DND-41 (cell line): ENCODE measurements at regions not wholly inside any gene's neighbourhood (a gene's known extent, or its start where the extent isn't known, plus 50 kb on each side); places are given as distances from the start of the nearest gene placed in this dataset.

Source experiments
- ATAC-seq: fragments of 200-7000 bp; cut with Tn5 transposase; 3 replicates; pipeline ENCODE4 v1.9.1; 2021; ENCODE audit warnings: low read depth; ENCODE audit not compliant: insufficient read depth
- DNase-seq: peaks from one replicate; pipeline ENCODE4 v3.0.0-alpha.2; 2020
- H2AFZ ChIP-seq: 2 replicates; pipeline ENCODE4 v1.6.0; 2012; ENCODE audit warnings: low read depth, low read length
- H3K27ac ChIP-seq: 2 replicates; pipeline ENCODE4 v1.5.1; 2012; ENCODE audit warnings: low read length, inconsistent platforms
- H3K27me3 ChIP-seq: fragments of 200-600 bp; sonication (generic); 2 replicates; pipeline ENCODE4 v1.6.0; 2012; ENCODE audit warnings: low read length, mild to moderate bottlenecking, inconsistent platforms; ENCODE audit not compliant: insufficient read depth, poor library complexity
- H3K36me3 ChIP-seq: 2 replicates; pipeline ENCODE4 v1.5.1; 2012; ENCODE audit warnings: low read length, inconsistent platforms; ENCODE audit not compliant: insufficient read depth
- H3K4me1 ChIP-seq: 2 replicates; pipeline ENCODE4 v1.5.1; 2012; ENCODE audit warnings: mild to moderate bottlenecking, low read length; ENCODE audit not compliant: insufficient read depth
- H3K4me2 ChIP-seq: 2 replicates; pipeline ENCODE4 v1.6.0; 2012; ENCODE audit warnings: mild to moderate bottlenecking, moderate library complexity, low read length, inconsistent platforms; ENCODE audit not compliant: insufficient read depth
- H3K4me3 ChIP-seq, 2 experiments: fragments of 200-600 bp in 1 of 2; shearing (Covaris generic) in 1 of 2; 2 replicates each; pipeline ENCODE4 v1.5.1; 2012 to 2016; ENCODE audit warnings: inconsistent platforms in 2 of 2, low read length in 2 of 2, mild to moderate bottlenecking in 2 of 2, low read depth in 1 of 2, moderate library complexity in 1 of 2
- H3K79me2 ChIP-seq: 2 replicates; pipeline ENCODE4 v1.6.0; 2012; ENCODE audit warnings: low read length, inconsistent platforms; ENCODE audit not compliant: insufficient read depth
- H3K9ac ChIP-seq: 2 replicates; pipeline ENCODE4 v1.6.0; 2012; ENCODE audit warnings: low read depth, mild to moderate bottlenecking, inconsistent platforms, low read length, moderate library complexity
- H3K9me3 ChIP-seq: 2 replicates; pipeline ENCODE4 v1.5.1; 2012; ENCODE audit warnings: low read length, moderate library complexity, mild to moderate bottlenecking, inconsistent platforms; ENCODE audit not compliant: insufficient read depth, severe bottlenecking
- H4K20me1 ChIP-seq: 2 replicates; pipeline ENCODE4 v1.6.0; 2012; ENCODE audit warnings: low read length; ENCODE audit not compliant: insufficient read depth
- CTCF ChIP-seq: IDR thresholded peaks from 2 replicates; pipeline ENCODE4 v1.5.1; 2012; ENCODE audit warnings: borderline replicate concordance, low read length, moderate library complexity, mild to moderate bottlenecking; ENCODE audit not compliant: poor library complexity, severe bottlenecking; ENCODE audit errors: extremely low read depth
- EZH2 ChIP-seq: IDR thresholded peaks from 3 replicates; pipeline ENCODE4 v1.6.1; 2012; ENCODE audit warnings: borderline replicate concordance, low read depth, mild to moderate bottlenecking, moderate library complexity, low read length, inconsistent platforms; ENCODE audit not compliant: severe bottlenecking

- Histone ChIP-seq H3K36me3 (no peaks in the 10 kb centered on the region), H2AFZ (no peak overlapping the region), H3K27me3 (peaks cover 10% of the 10 kb centered on the region), H3K4me1 (no peaks in the 10 kb centered on the region), H3K4me3 (no peak overlapping the region), H4K20me1 (no peaks in the 10 kb centered on the region), H3K9ac (no peak overlapping the region), H3K79me2 (no peaks in the 10 kb centered on the region), H3K9me3 (no peaks in the 10 kb centered on the region), H3K27ac (no peak overlapping the region), H3K4me2 (no peak overlapping the region)
- ATAC-seq (no peak), DNase-seq (no peak)
- no peak for TF ChIP-seq EZH2
- no peak for TF ChIP-seq CTCF
These were observed 226.7 kb upstream of the THBS1 start for GRCh38 chr15:39354189-39354588.

GRCh38 chr15:39357480-39358268, 223.2 kb upstream of the THBS1 start:
- Histone ChIP-seq H3K4me3 (no peak overlapping the region), H2AFZ (no peak overlapping the region)
- ATAC-seq, result no peak

GRCh38 chr15:39358441-39359041, 222.3 kb upstream of the THBS1 start:
- no peak overlapping the region for H3K4me3 ChIP-seq
- ATAC-seq (no peak), DNase-seq (no peak)
- H3K27ac ChIP-seq, result no peak overlapping the region
- H2AFZ ChIP-seq, result no peak overlapping the region
- no peaks in the 10 kb centered on the region for H3K36me3 ChIP-seq
- H3K4me2 ChIP-seq, result no peak overlapping the region
- no peaks in the 10 kb centered on the region for H4K20me1 ChIP-seq
- H3K9me3 ChIP-seq, result no peaks in the 10 kb centered on the region
- H3K79me2 ChIP-seq, result no peaks in the 10 kb centered on the region
- H3K9ac ChIP-seq, result no peak overlapping the region
- H3K4me1 ChIP-seq, result no peaks in the 10 kb centered on the region
- TF ChIP-seq EZH2 (no peak), CTCF (no peak)
- peaks cover 7% of the 10 kb centered on the region for H3K27me3 ChIP-seq

More at GRCh38 chr15:39357480-39358268, 223.2 kb upstream of the THBS1 start:
- TF ChIP-seq EZH2, result no peak
- no peak for TF ChIP-seq CTCF
- DNase-seq, result no peak
- Histone ChIP-seq H3K4me1 (no peaks in the 10 kb centered on the region), H4K20me1 (no peaks in the 10 kb centered on the region), H3K27me3 (peaks cover 7% of the 10 kb centered on the region), H3K36me3 (no peaks in the 10 kb centered on the region), H3K9ac (no peak overlapping the region), H3K79me2 (no peaks in the 10 kb centered on the region), H3K27ac (no peak overlapping the region), H3K4me2 (no peak overlapping the region), H3K9me3 (no peaks in the 10 kb centered on the region)
